HEK293 (cell line): ENCODE measurements at regions not wholly inside any gene's neighbourhood (a gene's known extent, or its start where the extent isn't known, plus 50 kb on each side); places are given as distances from the start of the nearest gene placed in this dataset.

Experiments
- CTCF ChIP-seq: fragments of 450-650 bp; formaldehyde crosslinking; IDR thresholded peaks from 2 replicates; pipeline ENCODE4 v1.5.1; 2016; ENCODE audit warnings: missing biosample characterization, missing genetic modification characterization
- PRDM1 ChIP-seq: fragments of 450-650 bp; formaldehyde crosslinking; IDR thresholded peaks from 2 replicates; pipeline ENCODE4; 2016; ENCODE audit warnings: missing biosample characterization, missing genetic modification characterization
- ZBTB20 ChIP-seq: fragments of 450-650 bp; formaldehyde crosslinking; IDR thresholded peaks from 2 replicates; pipeline ENCODE4 v1.5.1; 2016; ENCODE audit warnings: missing biosample characterization, missing genetic modification characterization
- ZNF292 ChIP-seq: fragments of 450-650 bp; formaldehyde crosslinking; IDR thresholded peaks from 2 replicates; pipeline ENCODE4 v1.5.1; 2016; ENCODE audit warnings: low read depth, missing biosample characterization, missing genetic modification characterization, borderline replicate concordance
- ZNF366 ChIP-seq: fragments of 450-650 bp; formaldehyde crosslinking; conservative IDR thresholded peaks from 2 replicates; pipeline ENCODE4 v1.5.1; 2016; ENCODE audit warnings: missing biosample characterization, missing genetic modification characterization
- ZNF398 ChIP-seq: fragments of 450-650 bp; formaldehyde crosslinking; IDR thresholded peaks from 2 replicates; pipeline ENCODE4 v1.5.1; 2017; ENCODE audit warnings: missing biosample characterization, missing genetic modification characterization
- ZNF529 ChIP-seq: fragments of 450-650 bp; formaldehyde crosslinking; IDR thresholded peaks from 2 replicates; pipeline ENCODE4 v1.5.1; 2017; ENCODE audit warnings: missing genetic modification characterization, missing biosample characterization; ENCODE audit not compliant: insufficient replicate concordance

GRCh38 chr3:68342426-68342825 is 589.9 kb downstream of the TAFA4 start:
- TF ChIP-seq PRDM1 (tag by site-specific recombination) (no peak), ZNF398 (tag by site-specific recombination) (no peak), ZNF529 (tag by site-specific recombination) (no peak), CTCF (tag by site-specific recombination) (no peak), ZNF292 (no peak), ZNF366 (tag by site-specific recombination) (no peak), ZBTB20 (no peak)
